ENCODE measurements at regions not wholly inside any gene's neighbourhood (a gene's known extent, or its start where the extent isn't known, plus 50 kb on each side); places are given as distances from the start of the nearest gene placed in this dataset.

DNA sequence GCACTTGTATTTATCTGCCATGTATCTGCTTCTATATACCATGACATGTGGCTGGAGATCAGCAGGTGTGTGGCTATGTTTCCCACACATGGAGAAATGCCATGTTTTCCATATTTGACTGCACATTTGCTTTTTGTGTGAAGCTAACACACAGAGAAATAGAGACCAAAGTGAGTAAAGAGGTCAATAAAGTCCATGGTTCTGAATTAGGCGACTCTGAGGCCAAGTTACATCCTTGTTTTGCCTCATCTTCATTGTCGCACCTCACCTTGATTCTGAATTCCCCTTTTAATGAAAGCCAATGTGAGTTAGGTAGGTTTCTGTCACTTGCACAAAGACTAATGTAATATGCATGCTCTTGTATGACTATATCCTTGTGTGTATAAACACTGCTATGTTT is 194.1 kb downstream of the INSC start:
- no peak for TF ChIP-seq CTCF (IDR thresholded peaks at IDR 0.05)
- no peak for TF ChIP-seq POLR2A (IDR thresholded peaks at IDR 0.05)
